T-helper 17 cell (primary cell): ENCODE measurements at regions not wholly inside any gene's neighbourhood (a gene's known extent, or its start where the extent isn't known, plus 50 kb on each side); places are given as distances from the start of the nearest gene placed in this dataset.
A peak's percentile ranks its signal among the peaks of the same experiment; 100 is the strongest.
"Not testable (repeated sequence)": the region's sequence is repeated elsewhere in the genome, so short reads cannot be mapped to it uniquely, and the experiment has no call there.

Experiments used
- ATAC-seq: fragments of 150-1000 bp; cut with Tn5 transposase; 2 replicates; pipeline ENCODE4 v1.10.0; 2021; ENCODE audit warnings: mild to moderate bottlenecking, moderate library complexity
- DNase-seq, 3 donors: peaks; one replicate each; pipeline versions ENCODE4 v3.0.0 to v3.0.0-alpha.2; 2020 to 2021
- H3K9me3 ChIP-seq: one replicate; pipeline ENCODE4 v1.7.0; 2013; ENCODE audit warnings: low read length, mild to moderate bottlenecking; ENCODE audit not compliant: control insufficient read depth, poor library complexity, severe bottlenecking
- H3K27ac Mint-ChIP-seq: one replicate; pipeline ENCODE4 v1.8.0; 2022; ENCODE audit warnings: mild to moderate bottlenecking, moderate library complexity, mixed read lengths
- H3K27me3 Mint-ChIP-seq: one replicate; pipeline ENCODE4 v1.8.0; 2022; ENCODE audit warnings: mixed read lengths
- H3K36me3 Mint-ChIP-seq: one replicate; pipeline ENCODE4 v1.8.0; 2022; ENCODE audit warnings: low read depth, mixed read lengths
- H3K4me1 Mint-ChIP-seq: one replicate; pipeline ENCODE4 v1.8.0; 2022; ENCODE audit warnings: mild to moderate bottlenecking, mixed read lengths
- H3K4me3 Mint-ChIP-seq: one replicate; pipeline ENCODE4 v1.8.0; 2022; ENCODE audit warnings: mild to moderate bottlenecking, moderate library complexity, mixed read lengths

DNA sequence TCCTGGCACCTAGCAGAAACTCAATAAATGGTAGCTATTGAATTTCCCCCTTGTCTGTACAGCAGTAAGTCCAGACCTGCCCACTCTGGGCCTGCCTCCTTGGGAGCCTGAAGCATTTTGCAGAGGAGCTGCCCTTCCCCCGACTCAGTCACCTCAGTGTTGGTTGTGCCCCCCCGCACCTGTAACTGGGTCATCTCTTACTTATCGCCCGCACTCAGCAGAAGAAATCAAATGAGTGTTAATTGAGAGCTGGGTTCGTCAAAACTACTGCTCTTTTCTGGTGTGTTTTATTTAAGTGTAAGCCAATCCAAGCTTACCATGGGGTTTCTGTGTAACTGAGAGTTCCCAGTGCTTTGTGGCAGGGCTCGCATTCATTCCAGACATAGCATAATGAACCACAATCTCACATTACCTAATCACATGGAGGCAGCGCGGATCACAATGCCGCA is 175.5 kb upstream of the IRF2BP2 start:
- H3K27me3 Mint-ChIP-seq, H3K36me3 Mint-ChIP-seq, H3K9me3 ChIP-seq, ATAC-seq, H3K4me3 Mint-ChIP-seq, H3K27ac Mint-ChIP-seq, DNase-seq, H3K4me1 Mint-ChIP-seq: not testable (repeated sequence)

DNA sequence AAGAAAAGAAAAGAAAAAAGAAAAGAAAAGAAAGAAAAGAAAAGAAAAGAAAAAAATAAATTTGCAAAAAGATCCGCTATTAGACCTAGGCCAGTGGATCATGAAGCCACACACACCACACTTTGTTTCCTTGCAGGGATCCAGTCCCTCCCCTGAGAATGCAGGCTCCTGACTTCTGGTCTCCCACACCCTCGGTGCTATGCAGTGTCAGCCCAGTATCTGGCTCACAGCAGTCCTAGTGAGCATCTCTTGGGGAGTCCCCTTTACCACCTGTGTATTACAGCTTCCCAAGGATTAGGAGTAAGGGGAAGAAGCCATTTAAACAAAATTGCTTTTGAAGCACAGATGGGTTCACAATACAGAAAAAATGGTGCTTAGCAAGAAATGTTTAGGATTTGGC is 174.1 kb upstream of the IRF2BP2 start:
- not testable (repeated sequence) for H3K36me3 Mint-ChIP-seq, H3K27ac Mint-ChIP-seq, H3K4me3 Mint-ChIP-seq, H3K4me1 Mint-ChIP-seq, DNase-seq, H3K9me3 ChIP-seq, ATAC-seq, H3K27me3 Mint-ChIP-seq

DNA sequence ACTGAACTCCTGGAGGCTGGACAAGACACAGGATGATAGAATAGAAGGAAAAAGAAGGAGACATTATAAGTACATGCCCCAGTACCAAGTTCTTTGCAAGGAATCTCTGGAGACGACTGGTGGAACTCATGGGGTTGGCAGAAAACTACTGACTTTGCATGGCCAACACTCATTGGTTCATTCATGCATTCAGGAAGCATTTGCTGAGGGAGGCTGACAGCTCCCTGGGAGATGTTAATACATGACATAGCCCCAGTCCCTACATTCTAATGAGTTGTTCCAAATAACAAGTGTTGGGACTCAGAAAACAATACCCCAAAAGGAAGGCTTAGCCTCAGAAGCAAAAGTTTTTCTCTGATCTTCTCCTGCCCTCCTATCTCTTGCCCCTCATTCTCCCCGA is 172.8 kb upstream of the IRF2BP2 start:
- H3K4me3 Mint-ChIP-seq, result no peak overlapping the region
- no peaks in the 10 kb centered on the region for H3K4me1 Mint-ChIP-seq
- no peaks in the 10 kb centered on the region for H3K36me3 Mint-ChIP-seq
- DNase-seq (no peak), ATAC-seq (no peak)
- no peaks in the 10 kb centered on the region for H3K9me3 ChIP-seq
- no peak overlapping the region for H3K27ac Mint-ChIP-seq
- no peaks in the 10 kb centered on the region for H3K27me3 Mint-ChIP-seq

DNA sequence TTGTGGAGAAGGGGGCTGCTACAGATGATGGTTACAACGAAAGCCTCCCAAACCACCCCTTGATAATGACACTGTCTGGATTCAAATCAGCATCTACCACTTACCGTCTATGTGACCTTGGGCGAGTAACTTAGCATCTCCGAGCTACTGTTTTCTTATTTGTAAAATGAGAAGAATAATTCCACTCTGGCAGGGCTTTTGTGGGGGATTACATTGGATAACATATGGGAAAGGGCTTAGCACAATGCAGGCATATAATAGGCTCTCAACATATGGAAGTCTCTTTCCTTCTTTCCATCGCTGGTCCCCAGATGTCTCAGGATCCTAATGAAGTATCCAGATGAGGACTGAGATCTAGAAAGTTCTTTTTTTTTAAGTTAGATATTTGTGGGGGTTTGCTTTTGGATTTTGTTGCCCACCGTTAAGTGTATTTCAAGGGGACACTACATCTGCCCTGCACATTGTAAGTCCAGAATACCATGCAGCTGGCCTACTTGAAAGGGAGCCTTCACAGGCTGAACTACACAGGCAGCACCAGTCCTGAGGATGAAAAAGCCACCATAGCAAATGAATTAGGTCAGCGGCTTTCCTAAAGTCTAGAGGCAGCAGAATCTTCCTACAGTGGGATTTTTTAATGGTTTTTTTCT is 172.2 kb upstream of the IRF2BP2 start:
- no peaks in the 10 kb centered on the region for H3K4me1 Mint-ChIP-seq
- DNase-seq (no peak), ATAC-seq (no peak)
- H3K27ac Mint-ChIP-seq, result no peak overlapping the region
- H3K36me3 Mint-ChIP-seq, result no peaks in the 10 kb centered on the region
- H3K9me3 ChIP-seq, result no peaks in the 10 kb centered on the region
- H3K27me3 Mint-ChIP-seq, result no peaks in the 10 kb centered on the region
- no peak overlapping the region for H3K4me3 Mint-ChIP-seq

- DNase-seq (no peak), ATAC-seq (no peak)
- Mint-ChIP-seq H3K4me3 (no peak overlapping the region), H3K27ac (no peak overlapping the region), H3K27me3 (no peaks in the 10 kb centered on the region), H3K36me3 (no peaks in the 10 kb centered on the region), H3K4me1 (no peaks in the 10 kb centered on the region)
- no peaks in the 10 kb centered on the region for H3K9me3 ChIP-seq
Measured at GRCh38 chr1:234781241-234782065, 171.5 kb upstream of the IRF2BP2 start.

- no peaks in the 10 kb centered on the region for H3K27me3 Mint-ChIP-seq
Measured at GRCh38 chr1:234780531-234781162, 170.7 kb upstream of the IRF2BP2 start.

GRCh38 chr1:234780112-234780511 is 170.1 kb upstream of the IRF2BP2 start:
- Mint-ChIP-seq H3K27me3 (no peaks in the 10 kb centered on the region), H3K27ac (no peak overlapping the region), H3K4me3 (no peak overlapping the region), H3K36me3 (no peaks in the 10 kb centered on the region), H3K4me1 (peaks cover under 1% of the 10 kb centered on the region)
- ATAC-seq (no peak), DNase-seq (no peak)
- no peaks in the 10 kb centered on the region for H3K9me3 ChIP-seq

More at GRCh38 chr1:234780531-234781162, 170.7 kb upstream of the IRF2BP2 start:
- Mint-ChIP-seq H3K4me3 (no peak overlapping the region), H3K4me1 (no peaks in the 10 kb centered on the region), H3K27ac (no peak overlapping the region), H3K36me3 (no peaks in the 10 kb centered on the region)
- no peak for DNase-seq
- ATAC-seq, result no peak
- no peaks in the 10 kb centered on the region for H3K9me3 ChIP-seq

- not testable (repeated sequence) for H3K4me1 Mint-ChIP-seq, DNase-seq, H3K27ac Mint-ChIP-seq, H3K27me3 Mint-ChIP-seq, H3K36me3 Mint-ChIP-seq, H3K4me3 Mint-ChIP-seq, ATAC-seq, H3K9me3 ChIP-seq
Measured at GRCh38 chr1:234779600-234779999, 169.6 kb upstream of the IRF2BP2 start.

GRCh38 chr1:234779160-234779538 is 169.2 kb upstream of the IRF2BP2 start:
- DNase-seq, result no peak

GRCh38 chr1:234778221-234779159 is 168.5 kb upstream of the IRF2BP2 start:
- Mint-ChIP-seq H3K4me1 (peaks cover 2% of the 10 kb centered on the region), H3K36me3 (no peaks in the 10 kb centered on the region), H3K27me3 (no peaks in the 10 kb centered on the region), H3K27ac (no peak overlapping the region), H3K4me3 (no peak overlapping the region)
- ATAC-seq (peak; percentile 37), DNase-seq (no peak)
- H3K9me3 ChIP-seq, result no peaks in the 10 kb centered on the region

More at GRCh38 chr1:234779160-234779538, 169.2 kb upstream of the IRF2BP2 start:
- no peak overlapping the region for H3K4me3 Mint-ChIP-seq
- H3K4me1 Mint-ChIP-seq, result peaks cover 2% of the 10 kb centered on the region
- no peaks in the 10 kb centered on the region for H3K36me3 Mint-ChIP-seq
- ATAC-seq, result no peak
- H3K27me3 Mint-ChIP-seq, result no peaks in the 10 kb centered on the region
- H3K27ac Mint-ChIP-seq, result no peak overlapping the region
- no peaks in the 10 kb centered on the region for H3K9me3 ChIP-seq

GRCh38 chr1:234777856-234778220 is 167.9 kb upstream of the IRF2BP2 start:
- no peaks in the 10 kb centered on the region for H3K9me3 ChIP-seq
- ATAC-seq (peak; percentile 7), DNase-seq (no peak)
- Mint-ChIP-seq H3K4me1 (peaks cover 4% of the 10 kb centered on the region), H3K4me3 (no peak overlapping the region), H3K27ac (no peak overlapping the region), H3K36me3 (no peaks in the 10 kb centered on the region), H3K27me3 (no peaks in the 10 kb centered on the region)

GRCh38 chr1:234776876-234777855 is 167.2 kb upstream of the IRF2BP2 start:
- DNase-seq, result no peak
- peaks cover 7% of the 10 kb centered on the region for H3K4me1 Mint-ChIP-seq

More at GRCh38 chr1:234776876-234777855, 167.2 kb upstream of the IRF2BP2 start:
- Mint-ChIP-seq H3K27ac (no peak overlapping the region), H3K36me3 (no peaks in the 10 kb centered on the region), H3K4me3 (no peak overlapping the region), H3K27me3 (no peaks in the 10 kb centered on the region)
- no peaks in the 10 kb centered on the region for H3K9me3 ChIP-seq
- no peak for ATAC-seq
